ENCODE measurements at regions not wholly inside any gene's neighbourhood (a gene's known extent, or its start where the extent isn't known, plus 50 kb on each side); places are given as distances from the start of the nearest gene placed in this dataset.

DNA sequence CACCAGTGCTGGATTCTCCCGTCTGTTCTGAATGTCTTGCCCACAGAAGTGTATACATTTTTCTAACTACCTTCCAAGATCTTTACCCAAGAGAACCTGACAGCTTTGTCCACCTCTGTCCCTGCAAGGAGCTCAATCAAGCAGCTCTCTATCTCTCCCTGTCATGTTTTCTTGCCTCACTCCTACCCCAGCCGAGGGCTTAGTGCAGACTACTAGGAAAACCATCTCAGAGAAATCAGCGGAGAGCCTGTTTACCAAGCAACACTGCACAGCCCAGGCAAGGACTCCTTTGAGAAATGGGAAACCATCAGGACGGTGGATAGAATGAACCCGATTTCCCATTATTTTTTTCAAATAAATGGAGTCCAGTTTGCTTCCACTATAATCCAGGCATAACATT is 250.7 kb upstream of the JARID2 start:
- TF ChIP-seq, protein P1, sequence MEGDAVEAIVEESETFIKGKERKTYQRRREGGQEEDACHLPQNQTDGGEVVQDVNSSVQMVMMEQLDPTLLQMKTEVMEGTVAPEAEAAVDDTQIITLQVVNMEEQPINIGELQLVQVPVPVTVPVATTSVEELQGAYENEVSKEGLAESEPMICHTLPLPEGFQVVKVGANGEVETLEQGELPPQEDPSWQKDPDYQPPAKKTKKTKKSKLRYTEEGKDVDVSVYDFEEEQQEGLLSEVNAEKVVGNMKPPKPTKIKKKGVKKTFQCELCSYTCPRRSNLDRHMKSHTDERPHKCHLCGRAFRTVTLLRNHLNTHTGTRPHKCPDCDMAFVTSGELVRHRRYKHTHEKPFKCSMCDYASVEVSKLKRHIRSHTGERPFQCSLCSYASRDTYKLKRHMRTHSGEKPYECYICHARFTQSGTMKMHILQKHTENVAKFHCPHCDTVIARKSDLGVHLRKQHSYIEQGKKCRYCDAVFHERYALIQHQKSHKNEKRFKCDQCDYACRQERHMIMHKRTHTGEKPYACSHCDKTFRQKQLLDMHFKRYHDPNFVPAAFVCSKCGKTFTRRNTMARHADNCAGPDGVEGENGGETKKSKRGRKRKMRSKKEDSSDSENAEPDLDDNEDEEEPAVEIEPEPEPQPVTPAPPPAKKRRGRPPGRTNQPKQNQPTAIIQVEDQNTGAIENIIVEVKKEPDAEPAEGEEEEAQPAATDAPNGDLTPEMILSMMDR (IDR thresholded peaks at IDR 0.05; ENCODE audit: insufficient read depth, low read length, severe bottlenecking) = no peak
- DNase-seq (ENCODE audit: low read depth) (no peak), FAIRE-seq (no peak)
- no peak overlapping the region for H3K4me3 ChIP-seq (ENCODE audit: low read depth, low read length)
- H3K27me3 ChIP-seq (ENCODE audit: control insufficient read depth, insufficient read depth, low read length) = no peaks in the 10 kb centered on the region
- H3K36me3 ChIP-seq (ENCODE audit: control insufficient read depth, insufficient read depth, low read length) = no peaks in the 10 kb centered on the region

- no peaks in the 10 kb centered on the region for H3K27me3 ChIP-seq (ENCODE audit: control insufficient read depth, insufficient read depth, low read length)
- no peak for DNase-seq (ENCODE audit: low read depth)
- no peaks in the 10 kb centered on the region for H3K36me3 ChIP-seq (ENCODE audit: control insufficient read depth, insufficient read depth, low read length)
- H3K4me3 ChIP-seq (ENCODE audit: low read depth, low read length) = no peak overlapping the region
- TF ChIP-seq, protein P1 (IDR thresholded peaks at IDR 0.05; ENCODE audit: insufficient read depth, low read length, severe bottlenecking) = no peak
- FAIRE-seq = no peak
Measured at GRCh38 chr6:14995966-14996602, 249.8 kb upstream of the JARID2 start.

GRCh38 chr6:14996892-14997291 is 249.0 kb upstream of the JARID2 start:
- FAIRE-seq = no peak
- H3K36me3 ChIP-seq (ENCODE audit: control insufficient read depth, insufficient read depth, low read length) = no peaks in the 10 kb centered on the region
- no peaks in the 10 kb centered on the region for H3K27me3 ChIP-seq (ENCODE audit: control insufficient read depth, insufficient read depth, low read length)
- TF ChIP-seq, protein P1 (IDR thresholded peaks at IDR 0.05; ENCODE audit: insufficient read depth, low read length, severe bottlenecking) = no peak
- no peak for DNase-seq (ENCODE audit: low read depth)
- H3K4me3 ChIP-seq (ENCODE audit: low read depth, low read length) = no peak overlapping the region

DNA sequence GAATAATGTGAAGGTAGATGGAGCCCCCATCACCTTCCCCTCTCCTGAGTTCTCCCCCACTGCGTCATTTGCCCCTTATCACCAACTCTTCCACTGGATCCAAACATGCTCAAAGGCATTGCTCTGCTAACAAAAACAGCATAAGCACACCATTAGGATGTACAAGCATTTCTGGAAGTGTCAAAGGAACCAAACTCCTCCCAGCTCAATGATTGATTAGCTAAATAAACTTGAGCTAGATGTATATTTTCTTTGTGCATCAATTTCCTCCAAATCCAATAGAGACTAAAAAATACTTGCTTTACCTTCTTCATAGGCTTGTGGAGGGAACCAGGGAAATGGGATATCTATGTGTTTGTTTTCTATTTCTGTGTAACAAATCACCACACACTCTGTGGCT is 248.4 kb upstream of the JARID2 start:
- Histone ChIP-seq H3K27me3 (ENCODE audit: control insufficient read depth, insufficient read depth, low read length) (no peaks in the 10 kb centered on the region), H3K36me3 (ENCODE audit: control insufficient read depth, insufficient read depth, low read length) (no peaks in the 10 kb centered on the region), H3K4me3 (ENCODE audit: low read depth, low read length) (no peak overlapping the region)
- FAIRE-seq (no peak), DNase-seq (ENCODE audit: low read depth) (no peak)
- TF ChIP-seq, protein P1 (IDR thresholded peaks at IDR 0.05; ENCODE audit: insufficient read depth, low read length, severe bottlenecking) = no peak

DNA sequence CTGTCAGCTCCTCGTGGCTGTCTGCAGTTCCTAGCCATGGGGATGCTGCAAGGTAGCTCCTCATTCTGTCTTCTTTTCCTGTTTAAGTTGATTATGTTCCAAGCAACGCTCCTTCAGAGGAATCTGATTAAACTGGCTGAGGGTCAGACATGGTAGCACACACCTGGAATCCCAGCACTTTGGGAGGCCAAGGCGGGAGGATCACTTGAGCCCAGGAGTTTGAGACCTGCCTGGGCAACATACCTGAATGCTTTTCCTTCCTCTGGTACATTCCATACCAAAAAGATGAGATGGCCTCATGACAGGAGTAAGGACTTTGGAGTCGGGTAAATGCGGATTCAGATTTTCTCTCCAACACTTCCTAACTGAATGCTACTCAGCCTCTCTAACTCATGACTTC is 246.8 kb upstream of the JARID2 start:
- no peaks in the 10 kb centered on the region for H3K36me3 ChIP-seq (ENCODE audit: control insufficient read depth, insufficient read depth, low read length)
- TF ChIP-seq, protein P1 (IDR thresholded peaks at IDR 0.05; ENCODE audit: insufficient read depth, low read length, severe bottlenecking) = no peak
- DNase-seq (ENCODE audit: low read depth) (no peak), FAIRE-seq (no peak)
- H3K27me3 ChIP-seq (ENCODE audit: control insufficient read depth, insufficient read depth, low read length) = no peaks in the 10 kb centered on the region
- no peak overlapping the region for H3K4me3 ChIP-seq (ENCODE audit: low read depth, low read length)

GRCh38 chr6:15001326-15001910 is 244.5 kb upstream of the JARID2 start:
- no peak for DNase-seq (ENCODE audit: low read depth)
- no peak for FAIRE-seq

More at GRCh38 chr6:15001326-15001910, 244.5 kb upstream of the JARID2 start:
- no peaks in the 10 kb centered on the region for H3K27me3 ChIP-seq (ENCODE audit: control insufficient read depth, insufficient read depth, low read length)
- no peaks in the 10 kb centered on the region for H3K36me3 ChIP-seq (ENCODE audit: control insufficient read depth, insufficient read depth, low read length)
- no peak overlapping the region for H3K4me3 ChIP-seq (ENCODE audit: low read depth, low read length)
- TF ChIP-seq, protein P1 (IDR thresholded peaks at IDR 0.05; ENCODE audit: insufficient read depth, low read length, severe bottlenecking) = no peak
